Transverse colon (tissue), 4 donors: ENCODE measurements at regions not wholly inside any gene's neighbourhood (a gene's known extent, or its start where the extent isn't known, plus 50 kb on each side); places are given as distances from the start of the nearest gene placed in this dataset.

Experiments
- EP300 ChIP-seq: sonication (generic); formaldehyde crosslinking; IDR thresholded peaks from one replicate; pipeline ENCODE4 v1.6.1; 2017; ENCODE audit warnings: antibody characterized with exemption, low read depth
- POLR2A ChIP-seq: fragments of 450-650 bp; IDR thresholded peaks from one replicate; pipeline ENCODE4 v1.6.1; 2016; ENCODE audit warnings: antibody characterized with exemption, mild to moderate bottlenecking, moderate library complexity
- POLR2AphosphoS5 ChIP-seq, 3 donors: sonication (generic); formaldehyde crosslinking; IDR thresholded peaks; one replicate each; pipeline ENCODE4 v1.6.1; 2016; ENCODE audit warnings: antibody characterized with exemption in 3 of 3
- TF ChIP-seq, protein P1 (sequence below), 5 experiments: fragments of 200-600 bp in 3 of 5; fragments of 450-650 bp in 2 of 5; sonication (generic) in 3 of 5; IDR thresholded peaks; 1 replicate in 2 of 5; 2 replicates in 3 of 5; pipeline ENCODE4 v1.5.1; 2016 to 2017; ENCODE audit warnings: antibody characterized with exemption in 5 of 5, inconsistent platforms in 3 of 5, mild to moderate bottlenecking in 2 of 5, moderate library complexity in 1 of 5

DNA sequence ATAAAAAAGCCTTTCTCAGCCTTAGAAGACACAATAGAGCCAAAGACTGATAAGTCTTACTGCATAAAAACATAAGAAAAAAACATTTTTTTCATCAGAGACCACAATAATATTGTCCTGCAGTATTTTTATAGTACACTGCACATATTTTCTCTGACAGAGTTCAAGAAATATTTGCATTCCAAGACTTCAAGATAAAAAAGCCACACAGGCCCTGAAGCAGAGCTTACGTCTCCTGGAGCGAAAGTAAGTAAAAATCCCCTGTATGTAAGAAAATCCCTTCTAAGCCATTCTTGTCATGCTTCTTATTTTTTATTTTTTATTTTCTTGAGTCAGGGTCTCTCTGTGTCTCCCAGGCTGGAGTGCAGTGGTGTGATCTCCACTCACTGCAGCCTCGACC, 755.9 kb downstream of the LIG4 start:
- TF ChIP-seq, protein P1, sequence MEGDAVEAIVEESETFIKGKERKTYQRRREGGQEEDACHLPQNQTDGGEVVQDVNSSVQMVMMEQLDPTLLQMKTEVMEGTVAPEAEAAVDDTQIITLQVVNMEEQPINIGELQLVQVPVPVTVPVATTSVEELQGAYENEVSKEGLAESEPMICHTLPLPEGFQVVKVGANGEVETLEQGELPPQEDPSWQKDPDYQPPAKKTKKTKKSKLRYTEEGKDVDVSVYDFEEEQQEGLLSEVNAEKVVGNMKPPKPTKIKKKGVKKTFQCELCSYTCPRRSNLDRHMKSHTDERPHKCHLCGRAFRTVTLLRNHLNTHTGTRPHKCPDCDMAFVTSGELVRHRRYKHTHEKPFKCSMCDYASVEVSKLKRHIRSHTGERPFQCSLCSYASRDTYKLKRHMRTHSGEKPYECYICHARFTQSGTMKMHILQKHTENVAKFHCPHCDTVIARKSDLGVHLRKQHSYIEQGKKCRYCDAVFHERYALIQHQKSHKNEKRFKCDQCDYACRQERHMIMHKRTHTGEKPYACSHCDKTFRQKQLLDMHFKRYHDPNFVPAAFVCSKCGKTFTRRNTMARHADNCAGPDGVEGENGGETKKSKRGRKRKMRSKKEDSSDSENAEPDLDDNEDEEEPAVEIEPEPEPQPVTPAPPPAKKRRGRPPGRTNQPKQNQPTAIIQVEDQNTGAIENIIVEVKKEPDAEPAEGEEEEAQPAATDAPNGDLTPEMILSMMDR (IDR thresholded peaks at IDR 0.05) = no peak
- TF ChIP-seq EP300 (no peak), POLR2A (no peak), POLR2AphosphoS5 (IDR thresholded peaks at IDR 0.05) (no peak)
